Duodenal mucosa (tissue), 2 donors: ENCODE measurements at regions not wholly inside any gene's neighbourhood (a gene's known extent, or its start where the extent isn't known, plus 50 kb on each side); places are given as distances from the start of the nearest gene placed in this dataset.
"Not testable (repeated sequence)": the region's sequence is repeated elsewhere in the genome, so short reads cannot be mapped to it uniquely, and the experiment has no call there.

ENCODE experiments used
- H3K27ac ChIP-seq: one replicate; pipeline ENCODE4 v1.7.0; 2013; ENCODE audit warnings: low read depth, low read length
- H3K27me3 ChIP-seq, 2 donors: one replicate each; pipeline ENCODE4 v1.7.0; 2013; ENCODE audit warnings: low read length in 2 of 2, control low read depth in 1 of 2; ENCODE audit not compliant: insufficient read depth in 2 of 2, control insufficient read depth in 1 of 2
- H3K36me3 ChIP-seq, 2 donors: one replicate each; pipeline ENCODE4 v1.7.0; 2013; ENCODE audit warnings: low read length in 2 of 2, control low read depth in 1 of 2; ENCODE audit not compliant: insufficient read depth in 2 of 2, control insufficient read depth in 1 of 2
- H3K4me1 ChIP-seq, 2 donors: one replicate each; pipeline ENCODE4 v1.7.0; 2013; ENCODE audit warnings: low read length in 2 of 2, control low read depth in 1 of 2; ENCODE audit not compliant: insufficient read depth in 2 of 2, control insufficient read depth in 1 of 2
- H3K4me3 ChIP-seq, 2 donors: one replicate each; pipeline ENCODE4 v1.7.0; 2013; ENCODE audit warnings: low read length in 2 of 2, low read depth in 1 of 2
- H3K9ac ChIP-seq, 2 donors: one replicate each; pipeline ENCODE4 v1.7.0; 2013; ENCODE audit warnings: low read length in 2 of 2, low read depth in 1 of 2
- H3K9me3 ChIP-seq, 2 donors: one replicate each; pipeline ENCODE4 v1.7.0; 2013; ENCODE audit warnings: low read length in 2 of 2, control low read depth in 1 of 2; ENCODE audit not compliant: control insufficient read depth in 1 of 2

DNA sequence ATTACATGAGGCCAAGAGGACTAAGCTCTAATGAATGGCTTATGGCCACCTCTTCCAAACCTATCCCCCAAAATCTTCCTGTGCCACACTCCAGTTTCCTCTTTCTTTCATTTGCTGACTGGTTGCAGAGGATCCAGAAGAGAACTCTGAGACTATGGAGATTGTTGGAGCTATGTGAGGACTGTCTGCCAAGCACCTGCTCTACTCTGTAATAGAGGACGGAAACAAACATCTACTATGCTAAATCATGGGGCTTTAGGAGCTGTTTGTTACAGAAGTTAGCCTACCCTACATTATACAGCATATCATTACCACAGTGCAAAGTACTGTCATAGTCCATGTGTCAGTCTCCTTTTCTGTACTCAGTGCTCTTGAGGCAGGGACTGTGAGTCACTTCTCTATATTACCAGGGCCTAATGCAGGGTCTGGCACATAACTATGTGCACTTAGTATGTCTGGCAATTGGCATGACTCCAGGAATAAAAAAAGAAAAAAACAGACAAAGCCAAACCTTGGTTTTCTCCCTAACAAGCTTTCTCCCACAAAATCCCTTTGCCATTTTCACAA, 95.1 kb downstream of the RPAP3 start:
- Histone ChIP-seq H3K9ac (no peak overlapping the region), H3K4me1 (no peaks in the 10 kb centered on the region), H3K27me3 (no peaks in the 10 kb centered on the region), H3K9me3 (peaks cover 8 to 16% of the 10 kb centered on the region in 2 donors), H3K4me3 (no peak overlapping the region), H3K27ac (no peak overlapping the region), H3K36me3 (no peaks in the 10 kb centered on the region)

GRCh38 chr12:47609806-47610205, 96.0 kb downstream of the RPAP3 start:
- no peaks in the 10 kb centered on the region for H3K4me1 ChIP-seq
- no peak overlapping the region for H3K27ac ChIP-seq
- H3K36me3 ChIP-seq = no peaks in the 10 kb centered on the region
- H3K4me3 ChIP-seq = no peak overlapping the region
- H3K27me3 ChIP-seq = no peaks in the 10 kb centered on the region
- peaks cover 8 to 16% of the 10 kb centered on the region in 2 donors for H3K9me3 ChIP-seq
- no peak overlapping the region for H3K9ac ChIP-seq

GRCh38 chr12:47608671-47609070, 97.2 kb downstream of the RPAP3 start:
- H3K27ac ChIP-seq, H3K27me3 ChIP-seq, H3K4me1 ChIP-seq, H3K36me3 ChIP-seq, H3K4me3 ChIP-seq, H3K9ac ChIP-seq: not testable (repeated sequence)
- H3K9me3 ChIP-seq = peaks cover 8 to 16% of the 10 kb centered on the region in 2 donors

DNA sequence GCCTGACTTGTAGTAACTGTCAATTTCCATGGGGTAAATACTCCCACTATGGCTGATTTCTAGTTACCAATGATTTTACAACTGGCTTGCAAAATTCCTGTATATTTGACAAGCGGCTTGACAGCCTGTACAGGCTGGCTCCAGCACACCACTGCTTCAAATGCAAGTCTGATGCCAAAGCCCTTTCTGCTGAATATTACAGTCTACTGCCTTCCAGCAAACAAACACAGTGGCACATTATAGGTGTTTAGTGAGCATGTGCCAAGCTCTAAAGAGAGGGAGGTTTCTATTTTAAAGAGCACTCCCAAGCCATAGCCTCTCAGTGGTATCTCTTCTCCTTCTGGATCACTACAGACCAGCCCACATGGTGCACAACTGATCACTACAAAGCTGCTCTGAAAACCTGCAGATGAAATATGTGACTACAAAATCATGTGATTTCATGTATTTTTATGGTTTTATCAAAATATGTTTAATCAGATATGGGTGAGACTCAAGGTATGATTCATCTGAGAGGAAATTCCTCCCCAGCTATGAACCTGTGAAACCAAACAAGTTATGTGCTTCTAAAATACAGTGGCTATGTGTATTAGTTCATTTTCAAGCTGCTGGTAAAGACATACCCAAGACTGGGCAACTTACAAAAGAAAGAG, 101.5 kb downstream of the RPAP3 start:
- Histone ChIP-seq H3K36me3 (no peaks in the 10 kb centered on the region), H3K9ac (no peak overlapping the region), H3K9me3 (peaks cover 0 to 9% of the 10 kb centered on the region in 2 donors), H3K27me3 (no peaks in the 10 kb centered on the region), H3K27ac (no peak overlapping the region), H3K4me1 (no peaks in the 10 kb centered on the region), H3K4me3 (no peak overlapping the region)

DNA sequence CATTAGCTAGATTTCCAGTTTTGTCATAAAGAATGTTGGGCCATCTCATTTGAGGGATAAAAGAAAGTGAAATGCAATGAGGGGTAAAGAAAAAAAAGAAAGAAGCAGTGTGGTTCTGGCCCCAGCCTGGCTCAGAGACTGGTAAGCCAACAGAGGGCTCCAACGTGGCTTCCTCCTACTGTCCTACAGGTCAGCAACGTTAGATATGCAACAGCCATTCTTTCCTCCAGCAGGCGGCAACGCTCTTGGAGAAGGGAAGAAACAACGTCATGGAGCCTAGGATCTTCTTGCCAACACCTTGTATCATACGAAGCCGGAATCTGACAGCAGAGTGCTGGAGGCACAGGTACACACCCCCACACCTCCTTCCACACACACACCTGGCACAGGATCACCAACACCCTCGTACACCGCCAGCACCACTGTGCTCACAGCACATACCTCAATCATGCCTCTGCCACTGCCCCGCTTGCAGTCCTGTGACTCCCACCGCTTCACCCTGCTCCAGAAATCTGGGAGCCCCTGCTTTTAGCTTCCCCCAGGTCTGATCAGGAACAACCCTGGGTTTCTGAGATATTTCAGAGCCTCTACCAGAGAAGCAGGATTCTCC, 102.8 kb downstream of the RPAP3 start:
- no peaks in the 10 kb centered on the region for H3K4me1 ChIP-seq
- H3K4me3 ChIP-seq = no peak overlapping the region
- no peak overlapping the region for H3K9ac ChIP-seq
- H3K9me3 ChIP-seq = peaks cover 0 to 9% of the 10 kb centered on the region in 2 donors
- H3K27ac ChIP-seq = no peak overlapping the region
- H3K36me3 ChIP-seq = no peaks in the 10 kb centered on the region
- no peaks in the 10 kb centered on the region for H3K27me3 ChIP-seq

GRCh38 chr12:47602325-47602724, 103.5 kb downstream of the RPAP3 start:
- Histone ChIP-seq H3K4me1 (no peaks in the 10 kb centered on the region), H3K4me3 (no peak overlapping the region), H3K27ac (no peak overlapping the region), H3K27me3 (no peaks in the 10 kb centered on the region), H3K9ac (no peak overlapping the region), H3K9me3 (peaks cover 0 to 3% of the 10 kb centered on the region in 2 donors), H3K36me3 (no peaks in the 10 kb centered on the region)

GRCh38 chr12:47601071-47601470, 104.8 kb downstream of the RPAP3 start:
- Histone ChIP-seq H3K4me1 (no peaks in the 10 kb centered on the region), H3K9ac (no peak overlapping the region), H3K4me3 (no peak overlapping the region), H3K36me3 (no peaks in the 10 kb centered on the region), H3K27me3 (no peaks in the 10 kb centered on the region), H3K27ac (no peak overlapping the region), H3K9me3 (no peaks in the 10 kb centered on the region)

GRCh38 chr12:47591795-47592194, 114.0 kb downstream of the RPAP3 start:
- no peaks in the 10 kb centered on the region for H3K9me3 ChIP-seq
- H3K4me3 ChIP-seq = no peak overlapping the region
- H3K36me3 ChIP-seq = no peaks in the 10 kb centered on the region
- H3K27ac ChIP-seq = no peak overlapping the region
- no peak overlapping the region for H3K9ac ChIP-seq
- no peaks in the 10 kb centered on the region for H3K27me3 ChIP-seq
- no peaks in the 10 kb centered on the region for H3K4me1 ChIP-seq

DNA sequence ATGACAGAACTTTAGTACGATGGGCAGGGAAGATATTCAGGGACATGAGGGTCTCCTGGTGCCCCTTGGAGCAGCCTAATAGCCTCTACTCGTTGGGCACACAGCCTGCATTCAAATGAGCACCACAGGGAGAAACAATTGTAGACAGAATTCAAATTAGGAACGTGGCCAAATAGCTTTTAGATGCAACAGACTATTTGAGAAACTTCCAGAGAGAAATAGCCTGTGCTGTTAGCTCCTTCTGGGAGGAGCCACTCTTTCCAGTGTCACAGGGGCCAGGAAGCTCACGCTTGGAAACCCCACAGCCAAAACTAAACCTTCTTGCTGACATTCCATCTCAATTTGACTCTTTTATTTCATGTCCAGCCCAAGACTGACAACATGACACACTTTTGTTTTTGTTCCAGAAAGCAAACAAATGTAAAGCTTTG, 114.5 kb downstream of the RPAP3 start:
- Histone ChIP-seq H3K4me1 (no peaks in the 10 kb centered on the region), H3K27me3 (no peaks in the 10 kb centered on the region), H3K9me3 (no peaks in the 10 kb centered on the region), H3K4me3 (no peak overlapping the region), H3K36me3 (no peaks in the 10 kb centered on the region), H3K27ac (no peak overlapping the region), H3K9ac (no peak overlapping the region)

DNA sequence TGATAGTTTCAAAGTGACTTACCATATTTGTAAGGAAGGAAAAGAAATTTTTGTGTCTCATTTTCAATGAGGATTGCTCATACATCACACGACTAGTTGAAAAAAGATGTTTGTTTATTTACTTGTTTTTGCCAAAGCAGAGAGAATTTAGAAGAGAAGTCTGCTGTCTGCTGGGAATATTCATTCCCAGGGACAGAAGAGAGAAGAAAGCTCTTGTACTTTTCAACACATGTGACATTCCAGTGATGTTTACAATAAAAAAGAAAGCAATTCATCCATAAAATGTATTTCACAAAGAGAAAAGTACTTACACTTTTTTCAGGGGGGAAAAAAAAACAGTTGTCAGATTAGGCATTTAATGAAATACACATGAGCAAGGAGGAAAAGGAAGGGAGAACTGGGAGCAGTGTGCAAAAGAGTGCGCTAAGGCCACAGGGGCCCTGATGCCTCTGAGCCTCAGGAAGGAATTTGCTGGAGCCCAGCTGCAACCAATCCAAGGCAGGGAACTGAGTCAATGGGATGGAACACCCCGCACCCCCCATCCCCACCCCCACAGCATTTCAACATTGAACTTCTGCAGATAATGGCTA, 115.0 kb downstream of the RPAP3 start:
- Histone ChIP-seq H3K9ac (no peak overlapping the region), H3K27ac (no peak overlapping the region), H3K27me3 (no peaks in the 10 kb centered on the region), H3K4me1 (no peaks in the 10 kb centered on the region), H3K4me3 (no peak overlapping the region), H3K9me3 (no peaks in the 10 kb centered on the region), H3K36me3 (no peaks in the 10 kb centered on the region)
